Large intestine (tissue), 3 donors: ENCODE measurements at regions not wholly inside any gene's neighbourhood (a gene's known extent, or its start where the extent isn't known, plus 50 kb on each side); places are given as distances from the start of the nearest gene placed in this dataset.

Experiments
- DNase-seq, 2 donors: peaks; one replicate each; pipeline versions ENCODE4 v3.0.0 to v3.0.0-alpha.2; 2013
- H3K27ac ChIP-seq: one replicate; pipeline ENCODE4 v1.5.1; 2013; ENCODE audit warnings: low read length
- H3K27me3 ChIP-seq: 2 replicates; pipeline ENCODE4 v1.6.1; 2013; ENCODE audit warnings: low read length; ENCODE audit not compliant: control insufficient read depth, insufficient read depth
- H3K36me3 ChIP-seq: 2 replicates; pipeline ENCODE4 v1.6.1; 2013; ENCODE audit warnings: low read length; ENCODE audit not compliant: control insufficient read depth, insufficient read depth
- H3K4me1 ChIP-seq: one replicate; pipeline ENCODE4 v1.6.1; 2013; ENCODE audit warnings: low read length; ENCODE audit not compliant: control insufficient read depth, insufficient read depth
- H3K4me3 ChIP-seq: one replicate; pipeline ENCODE4 v1.5.1; 2013; ENCODE audit warnings: low read length
- H3K9me3 ChIP-seq: one replicate; pipeline ENCODE4 v1.6.1; 2013; ENCODE audit warnings: mild to moderate bottlenecking, low read depth, low read length, moderate library complexity; ENCODE audit not compliant: control insufficient read depth
- WGBS: methylation state at CpG from one replicate; pipeline ENCODE4 v1.1.5; 2013; ENCODE audit warnings: low lambda C conversion rate; ENCODE audit not compliant: insufficient coverage; 5-methylcytosine and 5-hydroxymethylcytosine counted together

- Histone ChIP-seq H3K9me3 (no peaks in the 10 kb centered on the region), H3K36me3 (no peaks in the 10 kb centered on the region), H3K27ac (no peak overlapping the region), H3K4me3 (no peak overlapping the region), H3K27me3 (no peaks in the 10 kb centered on the region), H3K4me1 (no peaks in the 10 kb centered on the region)
- DNase-seq = no peak
- WGBS = no CpG with 5 or more reads among the region's 3 CpGs
Measured at GRCh38 chr12:90393089-90393488, 561.9 kb downstream of the CCER1 start.

GRCh38 chr12:90390947-90391346, 564.0 kb downstream of the CCER1 start:
- H3K36me3 ChIP-seq = no peaks in the 10 kb centered on the region
- peaks cover under 1% of the 10 kb centered on the region for H3K9me3 ChIP-seq
- 88% methylated on average over 1 of the region's 2 CpGs for WGBS
- no peak overlapping the region for H3K4me3 ChIP-seq
- H3K4me1 ChIP-seq = no peaks in the 10 kb centered on the region
- no peaks in the 10 kb centered on the region for H3K27me3 ChIP-seq
- H3K27ac ChIP-seq = no peak overlapping the region
- no peak for DNase-seq

GRCh38 chr12:90368081-90368480, 586.9 kb downstream of the CCER1 start:
- Histone ChIP-seq H3K4me3 (no peak overlapping the region), H3K36me3 (no peaks in the 10 kb centered on the region), H3K9me3 (no peaks in the 10 kb centered on the region), H3K4me1 (no peaks in the 10 kb centered on the region), H3K27ac (no peak overlapping the region), H3K27me3 (no peaks in the 10 kb centered on the region)
- no peak for DNase-seq
- WGBS = no CpG with 5 or more reads among the region's 1 CpG

- Histone ChIP-seq H3K27me3 (no peaks in the 10 kb centered on the region), H3K4me1 (no peaks in the 10 kb centered on the region), H3K9me3 (no peaks in the 10 kb centered on the region), H3K4me3 (no peak overlapping the region), H3K36me3 (no peaks in the 10 kb centered on the region), H3K27ac (no peak overlapping the region)
- 100% methylated on average over 1 of the region's 2 CpGs for whole genome bisulfite sequencing
- no peak for DNase-seq
Measured at GRCh38 chr12:90366286-90366685, 588.7 kb downstream of the CCER1 start.

GRCh38 chr12:90360300-90360699, 594.7 kb downstream of the CCER1 start:
- DNase-seq = no peak
- Histone ChIP-seq H3K27ac (no peak overlapping the region), H3K4me3 (no peak overlapping the region), H3K36me3 (no peaks in the 10 kb centered on the region), H3K4me1 (no peaks in the 10 kb centered on the region), H3K9me3 (no peaks in the 10 kb centered on the region), H3K27me3 (no peaks in the 10 kb centered on the region)

- WGBS = no CpG with 5 or more reads among the region's 8 CpGs
- no peaks in the 10 kb centered on the region for H3K4me1 ChIP-seq
Measured at GRCh38 chr12:90355711-90356355, 599.1 kb downstream of the CCER1 start.

GRCh38 chr12:90343966-90344365, 611.0 kb downstream of the CCER1 start:
- Histone ChIP-seq H3K27me3 (no peaks in the 10 kb centered on the region), H3K9me3 (no peaks in the 10 kb centered on the region), H3K27ac (no peak overlapping the region), H3K4me1 (no peaks in the 10 kb centered on the region), H3K36me3 (no peaks in the 10 kb centered on the region), H3K4me3 (no peak overlapping the region)
- 86% methylated on average over 1 of the region's 2 CpGs for WGBS
- DNase-seq = no peak

More at GRCh38 chr12:90355711-90356355, 599.1 kb downstream of the CCER1 start:
- Histone ChIP-seq H3K4me3 (no peak overlapping the region), H3K27me3 (no peaks in the 10 kb centered on the region), H3K9me3 (no peaks in the 10 kb centered on the region), H3K27ac (no peak overlapping the region), H3K36me3 (no peaks in the 10 kb centered on the region)
- DNase-seq = no peak

- DNase-seq = no peak
- no peaks in the 10 kb centered on the region for H3K9me3 ChIP-seq
- no peaks in the 10 kb centered on the region for H3K4me1 ChIP-seq
- H3K27ac ChIP-seq = no peak overlapping the region
- no peaks in the 10 kb centered on the region for H3K27me3 ChIP-seq
- H3K36me3 ChIP-seq = no peaks in the 10 kb centered on the region
- no peak overlapping the region for H3K4me3 ChIP-seq
- no CpG with 5 or more reads among the region's 2 CpGs for WGBS
Measured at GRCh38 chr12:90342081-90342480, 612.9 kb downstream of the CCER1 start.

GRCh38 chr12:90339837-90340236, 615.1 kb downstream of the CCER1 start:
- no peaks in the 10 kb centered on the region for H3K4me1 ChIP-seq
- no peaks in the 10 kb centered on the region for H3K9me3 ChIP-seq
- WGBS = 70% methylated on average over 2 of the region's 4 CpGs
- no peak overlapping the region for H3K27ac ChIP-seq
- no peaks in the 10 kb centered on the region for H3K27me3 ChIP-seq
- H3K4me3 ChIP-seq = no peak overlapping the region
- DNase-seq = no peak
- H3K36me3 ChIP-seq = no peaks in the 10 kb centered on the region

- H3K9me3 ChIP-seq = no peaks in the 10 kb centered on the region
- WGBS = 80% methylated on average over 1 of the region's 2 CpGs
Measured at GRCh38 chr12:90338365-90338764, 616.6 kb downstream of the CCER1 start.

GRCh38 chr12:90337018-90337417, 618.0 kb downstream of the CCER1 start:
- no peak for DNase-seq
- H3K4me3 ChIP-seq = no peak overlapping the region
- H3K27me3 ChIP-seq = no peaks in the 10 kb centered on the region
- H3K4me1 ChIP-seq = no peaks in the 10 kb centered on the region
- H3K27ac ChIP-seq = no peak overlapping the region
- H3K36me3 ChIP-seq = no peaks in the 10 kb centered on the region
- no peaks in the 10 kb centered on the region for H3K9me3 ChIP-seq

More at GRCh38 chr12:90338365-90338764, 616.6 kb downstream of the CCER1 start:
- no peaks in the 10 kb centered on the region for H3K4me1 ChIP-seq
- no peaks in the 10 kb centered on the region for H3K36me3 ChIP-seq
- H3K4me3 ChIP-seq = no peak overlapping the region
- H3K27me3 ChIP-seq = no peaks in the 10 kb centered on the region
- DNase-seq = no peak
- no peak overlapping the region for H3K27ac ChIP-seq
